SK-N-SH (cell line): ENCODE measurements at regions not wholly inside any gene's neighbourhood (a gene's known extent, or its start where the extent isn't known, plus 50 kb on each side); places are given as distances from the start of the nearest gene placed in this dataset.
A peak's percentile ranks its signal among the peaks of the same experiment; 100 is the strongest.

Experiments used
- CTCF ChIA-PET: fragments of 300-600, 350-600 bp; formaldehyde crosslinking; extraction: SDS; loops from one replicate; lab custom pipeline; 2021; lab: Yijun Ruan, JAX
- POLR2A ChIA-PET: fragments of 350-600 bp; sonication (Branson Sonifier 250); formaldehyde crosslinking; extraction: SDS; loops from one replicate; lab custom pipeline; 2020; ENCODE audit warnings: antibody characterized with exemption, inconsistent platforms; lab: Yijun Ruan, JAX
- DNase-seq: peaks from one replicate; pipeline ENCODE4 v3.0.0; 2012
- H2AFZ ChIP-seq: fragments of 200-600 bp; sonication (generic); 2 replicates; pipeline ENCODE4 v1.8.1; 2016; ENCODE audit warnings: antibody characterized with exemption, mild to moderate bottlenecking, low read depth
- H3F3A ChIP-seq: fragments of 200-600 bp; sonication (generic); replicated peaks from 2 replicates; pipeline ENCODE3; 2016; ENCODE audit warnings: antibody characterized with exemption, mild to moderate bottlenecking; ENCODE audit not compliant: insufficient read depth
- H3K27ac ChIP-seq, 2 experiments: fragments of 200-500 bp in 1 of 2; fragments of 200-600 bp in 1 of 2; sonication (Bioruptor generic) in 1 of 2; sonication (generic), shearing (Covaris generic) in 1 of 2; 2 replicates each; pipeline versions ENCODE4 v1.5.1 to v1.6.1; 2014 to 2016; ENCODE audit warnings: low read depth in 2 of 2, inconsistent platforms in 1 of 2, low read length in 1 of 2, mild to moderate bottlenecking in 1 of 2, mixed read lengths in 1 of 2
- H3K27me3 ChIP-seq: fragments of 200-600 bp; sonication (generic), shearing (Covaris generic); 2 replicates; pipeline ENCODE4 v1.6.1; 2016; ENCODE audit warnings: mixed run types; ENCODE audit not compliant: insufficient read depth
- H3K36me3 ChIP-seq, 2 experiments: fragments of 200-500 bp in 1 of 2; fragments of 200-600 bp in 1 of 2; sonication (Bioruptor generic) in 1 of 2; sonication (generic) in 1 of 2; replicated peaks in 1 of 2; 2 replicates each; pipeline versions ENCODE3 to v1.5.1; 2014 to 2016; ENCODE audit warnings: low read length in 1 of 2, mild to moderate bottlenecking in 1 of 2; ENCODE audit not compliant: insufficient read depth in 2 of 2, control insufficient read depth in 1 of 2
- H3K4me1 ChIP-seq, 2 experiments: fragments of 200-500 bp in 1 of 2; fragments of 200-600 bp in 1 of 2; sonication (Bioruptor generic) in 1 of 2; sonication (generic), shearing (Covaris generic) in 1 of 2; 2 replicates each; pipeline versions ENCODE4 v1.5.1 to v1.6.1; 2014 to 2016; ENCODE audit warnings: low read depth in 1 of 2, low read length in 1 of 2, mixed run types in 1 of 2; ENCODE audit not compliant: insufficient read depth in 2 of 2, control insufficient read depth in 1 of 2
- H3K4me2 ChIP-seq: fragments of 200-600 bp; sonication (generic), shearing (Covaris generic); 2 replicates; pipeline ENCODE4 v1.6.1; 2017; ENCODE audit warnings: mixed run types
- H3K4me3 ChIP-seq, 2 experiments: fragments of 200-500 bp in 1 of 2; fragments of 200-600 bp in 1 of 2; sonication (Bioruptor generic) in 1 of 2; sonication (generic), shearing (Covaris generic) in 1 of 2; 2 replicates each; pipeline versions ENCODE4 v1.5.1 to v1.8.1; 2014 to 2016; ENCODE audit warnings: low read depth in 2 of 2, inconsistent platforms in 1 of 2, low read length in 1 of 2, mild to moderate bottlenecking in 1 of 2, mixed read lengths in 1 of 2, moderate library complexity in 1 of 2
- H3K79me2 ChIP-seq: fragments of 200-600 bp; sonication (generic); 2 replicates; pipeline ENCODE4 v1.8.1; 2017; ENCODE audit warnings: mild to moderate bottlenecking; ENCODE audit not compliant: insufficient read depth
- H3K9ac ChIP-seq: fragments of 200-600 bp; sonication (generic); 2 replicates; pipeline ENCODE4 v1.6.1; 2017; ENCODE audit warnings: mixed run types
- H3K9me2 ChIP-seq: fragments of 200-600 bp; sonication (generic); 2 replicates; pipeline ENCODE4 v1.6.1; 2017; ENCODE audit warnings: mixed run types
- H3K9me3 ChIP-seq: fragments of 200-600 bp; sonication (generic); 2 replicates; pipeline ENCODE4 v1.6.1; 2017; ENCODE audit warnings: mixed run types, mild to moderate bottlenecking, moderate library complexity
- H4K20me1 ChIP-seq: fragments of 200-600 bp; sonication (generic); 2 replicates; pipeline ENCODE4 v1.6.1; 2017; ENCODE audit warnings: mild to moderate bottlenecking, mixed run types; ENCODE audit not compliant: insufficient read depth
- FOXM1 ChIP-seq: IDR thresholded peaks from 2 replicates; pipeline ENCODE4 v1.4.0; 2012; ENCODE audit warnings: low read depth, mild to moderate bottlenecking
- MEF2A ChIP-seq: IDR thresholded peaks from 2 replicates; pipeline ENCODE4 v1.4.0; 2012; ENCODE audit warnings: low read depth, borderline replicate concordance
- NFIC ChIP-seq: IDR thresholded peaks from 2 replicates; pipeline ENCODE4 v1.4.0; 2012; ENCODE audit warnings: borderline replicate concordance
- RXRA ChIP-seq: IDR thresholded peaks from 2 replicates; pipeline ENCODE4 v1.4.0; 2012; ENCODE audit warnings: low read depth, mild to moderate bottlenecking, borderline replicate concordance
- SIN3A ChIP-seq: IDR thresholded peaks from 2 replicates; pipeline ENCODE4 v1.6.1; 2012; ENCODE audit warnings: low read depth, mild to moderate bottlenecking, low read length, moderate library complexity, borderline replicate concordance
- SMC3 ChIP-seq: IDR thresholded peaks from 2 replicates; pipeline ENCODE4 v1.6.1; 2012; ENCODE audit warnings: low read depth, low read length, improper control_type of control experiment
- ZBTB33 ChIP-seq: IDR thresholded peaks from 2 replicates; pipeline ENCODE4 v1.4.0; 2012; ENCODE audit warnings: low read depth, borderline replicate concordance
- WGBS: methylation state at CpG from one replicate; pipeline ENCODE4 v1.1.6; 2017; ENCODE audit warnings: low lambda C conversion rate; 5-methylcytosine and 5-hydroxymethylcytosine counted together
- TF ChIP-seq, protein P1 (sequence below): IDR thresholded peaks from 2 replicates; pipeline ENCODE4 v1.4.0; 2012; ENCODE audit warnings: low read depth, borderline replicate concordance

- Histone ChIP-seq H3K79me2 (no peaks in the 10 kb centered on the region), H3K27me3 (no peaks in the 10 kb centered on the region), H3K9me2 (no peaks in the 10 kb centered on the region), H3K9me3 (no peaks in the 10 kb centered on the region), H4K20me1 (no peaks in the 10 kb centered on the region), H3K4me2 (no peak overlapping the region), H3K9ac (no peak overlapping the region), H3K27ac (0 out of 4 replicates have a peak overlapping the region, but pooled peaks of 1 of the 2 experiments have one; percentile 5), H3K4me3 (no peak overlapping the region), H3F3A (no peaks in the 10 kb centered on the region), H3K4me1 (peaks cover 14 to 72% of the 10 kb centered on the region in 2 experiments), H3K36me3 (no peaks in the 10 kb centered on the region), H2AFZ (no peak overlapping the region)
- ChIA-PET CTCF (interaction anchor here (0.8 to 2.3 kb wide), 10 partner anchors 15 to 335 kb away, joined by 3 to 16 read pairs (median 5); partner anchors contain the start of gene TNRC6C), POLR2A (interaction anchor here (0.5 to 2.0 kb wide), 3 partner anchors 60 to 257 kb away, joined by 3 to 13 read pairs (median 3); partner anchors contain the start of gene TNRC6C)
- no peak for DNase-seq
- no peak for TF ChIP-seq NFIC
- no peak for TF ChIP-seq RXRA
- no peak for TF ChIP-seq MEF2A
- no peak for TF ChIP-seq FOXM1
- TF ChIP-seq, protein P1, sequence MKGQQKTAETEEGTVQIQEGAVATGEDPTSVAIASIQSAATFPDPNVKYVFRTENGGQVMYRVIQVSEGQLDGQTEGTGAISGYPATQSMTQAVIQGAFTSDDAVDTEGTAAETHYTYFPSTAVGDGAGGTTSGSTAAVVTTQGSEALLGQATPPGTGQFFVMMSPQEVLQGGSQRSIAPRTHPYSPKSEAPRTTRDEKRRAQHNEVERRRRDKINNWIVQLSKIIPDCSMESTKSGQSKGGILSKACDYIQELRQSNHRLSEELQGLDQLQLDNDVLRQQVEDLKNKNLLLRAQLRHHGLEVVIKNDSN, result no peak
- 68% methylated on average over 13 of the region's 13 CpGs for WGBS
These were observed 80.7 kb upstream of the TNRC6C start for GRCh38 chr17:77877646-77878355.

GRCh38 chr17:77879226-77879895 is 79.1 kb upstream of the TNRC6C start:
- CTCF ChIA-PET, result interaction anchor here (1.0 to 2.3 kb wide), 3 partner anchors 16 to 337 kb away, joined by 3 to 16 read pairs (median 5); no protein-coding TSS in a partner anchor
- DNase-seq, result no peak
- WGBS, result 76% methylated on average over 13 of the region's 13 CpGs

More at GRCh38 chr17:77879226-77879895, 79.1 kb upstream of the TNRC6C start:
- Histone ChIP-seq H3K27ac (peak overlapping the region in 1 of 2 experiments; percentile 100; a peak in 2 of 4 replicates), H3K4me2 (no peak overlapping the region), H3K4me1 (peaks cover 14 to 72% of the 10 kb centered on the region in 2 experiments), H3K79me2 (no peaks in the 10 kb centered on the region), H3F3A (no peaks in the 10 kb centered on the region), H4K20me1 (no peaks in the 10 kb centered on the region), H3K9ac (no peak overlapping the region), H3K4me3 (no peak overlapping the region), H3K36me3 (no peaks in the 10 kb centered on the region), H3K9me3 (no peaks in the 10 kb centered on the region), H3K9me2 (no peaks in the 10 kb centered on the region), H3K27me3 (0 out of 2 replicates have a peak, but pooled peaks cover under 1% of the 10 kb centered on the region), H2AFZ (no peak overlapping the region)
- TF ChIP-seq SIN3A, result no peak
- no peak for TF ChIP-seq ZBTB33
- TF ChIP-seq SMC3, result no peak
- POLR2A ChIA-PET, result interaction anchor here (2.0 to 6.0 kb wide), 2 partner anchors 79 kb away, joined by 13 to 131 read pairs; partner anchors contain the start of gene TNRC6C
